Thyroid gland (tissue), 4 donors: ENCODE measurements at regions not wholly inside any gene's neighbourhood (a gene's known extent, or its start where the extent isn't known, plus 50 kb on each side); places are given as distances from the start of the nearest gene placed in this dataset.

Experiments used
- CTCF ChIP-seq, 6 experiments: fragments of 200-600 bp in 3 of 6; fragments of 450-650 bp in 3 of 6; sonication (generic) in 3 of 6; IDR thresholded peaks; one replicate each; pipeline ENCODE4 v1.5.1; 2016 to 2019; ENCODE audit warnings: antibody characterized with exemption in 6 of 6, mild to moderate bottlenecking in 2 of 6, inconsistent platforms in 1 of 6, moderate library complexity in 1 of 6
- POLR2A ChIP-seq, 2 donors: fragments of 450-650 bp; IDR thresholded peaks; one replicate each; pipeline ENCODE4 v1.6.1; 2017; ENCODE audit warnings: antibody characterized with exemption in 2 of 2, mild to moderate bottlenecking in 2 of 2, moderate library complexity in 1 of 2

GRCh38 chr13:79655509-79655908, 174.6 kb downstream of the NDFIP2 start:
- no peak for TF ChIP-seq CTCF (IDR thresholded peaks at IDR 0.05)
- TF ChIP-seq POLR2A (IDR thresholded peaks at IDR 0.05): no peak
